DND-41 (cell line): ENCODE measurements at regions not wholly inside any gene's neighbourhood (a gene's known extent, or its start where the extent isn't known, plus 50 kb on each side); places are given as distances from the start of the nearest gene placed in this dataset.

Experiments
- ATAC-seq: fragments of 200-7000 bp; cut with Tn5 transposase; 3 replicates; pipeline ENCODE4 v1.9.1; 2021; ENCODE audit warnings: low read depth; ENCODE audit not compliant: insufficient read depth
- DNase-seq: peaks from one replicate; pipeline ENCODE4 v3.0.0-alpha.2; 2020
- H2AFZ ChIP-seq: 2 replicates; pipeline ENCODE4 v1.6.0; 2012; ENCODE audit warnings: low read depth, low read length
- H3K27ac ChIP-seq: 2 replicates; pipeline ENCODE4 v1.5.1; 2012; ENCODE audit warnings: low read length, inconsistent platforms
- H3K27me3 ChIP-seq: fragments of 200-600 bp; sonication (generic); 2 replicates; pipeline ENCODE4 v1.6.0; 2012; ENCODE audit warnings: low read length, mild to moderate bottlenecking, inconsistent platforms; ENCODE audit not compliant: insufficient read depth, poor library complexity
- H3K36me3 ChIP-seq: 2 replicates; pipeline ENCODE4 v1.5.1; 2012; ENCODE audit warnings: low read length, inconsistent platforms; ENCODE audit not compliant: insufficient read depth
- H3K4me1 ChIP-seq: 2 replicates; pipeline ENCODE4 v1.5.1; 2012; ENCODE audit warnings: mild to moderate bottlenecking, low read length; ENCODE audit not compliant: insufficient read depth
- H3K4me2 ChIP-seq: 2 replicates; pipeline ENCODE4 v1.6.0; 2012; ENCODE audit warnings: mild to moderate bottlenecking, moderate library complexity, low read length, inconsistent platforms; ENCODE audit not compliant: insufficient read depth
- H3K4me3 ChIP-seq, 2 experiments: fragments of 200-600 bp in 1 of 2; shearing (Covaris generic) in 1 of 2; 2 replicates each; pipeline ENCODE4 v1.5.1; 2012 to 2016; ENCODE audit warnings: inconsistent platforms in 2 of 2, low read length in 2 of 2, mild to moderate bottlenecking in 2 of 2, low read depth in 1 of 2, moderate library complexity in 1 of 2
- H3K79me2 ChIP-seq: 2 replicates; pipeline ENCODE4 v1.6.0; 2012; ENCODE audit warnings: low read length, inconsistent platforms; ENCODE audit not compliant: insufficient read depth
- H3K9ac ChIP-seq: 2 replicates; pipeline ENCODE4 v1.6.0; 2012; ENCODE audit warnings: low read depth, mild to moderate bottlenecking, inconsistent platforms, low read length, moderate library complexity
- H3K9me3 ChIP-seq: 2 replicates; pipeline ENCODE4 v1.5.1; 2012; ENCODE audit warnings: low read length, moderate library complexity, mild to moderate bottlenecking, inconsistent platforms; ENCODE audit not compliant: insufficient read depth, severe bottlenecking
- H4K20me1 ChIP-seq: 2 replicates; pipeline ENCODE4 v1.6.0; 2012; ENCODE audit warnings: low read length; ENCODE audit not compliant: insufficient read depth
- EZH2 ChIP-seq: IDR thresholded peaks from 3 replicates; pipeline ENCODE4 v1.6.1; 2012; ENCODE audit warnings: borderline replicate concordance, low read depth, mild to moderate bottlenecking, moderate library complexity, low read length, inconsistent platforms; ENCODE audit not compliant: severe bottlenecking
- TF ChIP-seq, protein P1 (sequence below): IDR thresholded peaks from 2 replicates; pipeline ENCODE4 v1.5.1; 2012; ENCODE audit warnings: borderline replicate concordance, low read length, moderate library complexity, mild to moderate bottlenecking; ENCODE audit not compliant: poor library complexity, severe bottlenecking; ENCODE audit errors: extremely low read depth

- Histone ChIP-seq H3K36me3 (no peaks in the 10 kb centered on the region), H3K9ac (no peak overlapping the region), H3K4me2 (no peak overlapping the region), H4K20me1 (no peaks in the 10 kb centered on the region), H3K27me3 (no peaks in the 10 kb centered on the region), H3K4me3 (no peak overlapping the region), H3K4me1 (no peaks in the 10 kb centered on the region), H3K9me3 (no peaks in the 10 kb centered on the region), H3K27ac (no peak overlapping the region), H3K79me2 (no peaks in the 10 kb centered on the region), H2AFZ (no peak overlapping the region)
- DNase-seq (no peak), ATAC-seq (no peak)
- TF ChIP-seq, protein P1, sequence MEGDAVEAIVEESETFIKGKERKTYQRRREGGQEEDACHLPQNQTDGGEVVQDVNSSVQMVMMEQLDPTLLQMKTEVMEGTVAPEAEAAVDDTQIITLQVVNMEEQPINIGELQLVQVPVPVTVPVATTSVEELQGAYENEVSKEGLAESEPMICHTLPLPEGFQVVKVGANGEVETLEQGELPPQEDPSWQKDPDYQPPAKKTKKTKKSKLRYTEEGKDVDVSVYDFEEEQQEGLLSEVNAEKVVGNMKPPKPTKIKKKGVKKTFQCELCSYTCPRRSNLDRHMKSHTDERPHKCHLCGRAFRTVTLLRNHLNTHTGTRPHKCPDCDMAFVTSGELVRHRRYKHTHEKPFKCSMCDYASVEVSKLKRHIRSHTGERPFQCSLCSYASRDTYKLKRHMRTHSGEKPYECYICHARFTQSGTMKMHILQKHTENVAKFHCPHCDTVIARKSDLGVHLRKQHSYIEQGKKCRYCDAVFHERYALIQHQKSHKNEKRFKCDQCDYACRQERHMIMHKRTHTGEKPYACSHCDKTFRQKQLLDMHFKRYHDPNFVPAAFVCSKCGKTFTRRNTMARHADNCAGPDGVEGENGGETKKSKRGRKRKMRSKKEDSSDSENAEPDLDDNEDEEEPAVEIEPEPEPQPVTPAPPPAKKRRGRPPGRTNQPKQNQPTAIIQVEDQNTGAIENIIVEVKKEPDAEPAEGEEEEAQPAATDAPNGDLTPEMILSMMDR: no peak
- no peak for TF ChIP-seq EZH2
Observed at GRCh38 chr21:17671733-17672132, 59.0 kb upstream of the BTG3 start.

DNA sequence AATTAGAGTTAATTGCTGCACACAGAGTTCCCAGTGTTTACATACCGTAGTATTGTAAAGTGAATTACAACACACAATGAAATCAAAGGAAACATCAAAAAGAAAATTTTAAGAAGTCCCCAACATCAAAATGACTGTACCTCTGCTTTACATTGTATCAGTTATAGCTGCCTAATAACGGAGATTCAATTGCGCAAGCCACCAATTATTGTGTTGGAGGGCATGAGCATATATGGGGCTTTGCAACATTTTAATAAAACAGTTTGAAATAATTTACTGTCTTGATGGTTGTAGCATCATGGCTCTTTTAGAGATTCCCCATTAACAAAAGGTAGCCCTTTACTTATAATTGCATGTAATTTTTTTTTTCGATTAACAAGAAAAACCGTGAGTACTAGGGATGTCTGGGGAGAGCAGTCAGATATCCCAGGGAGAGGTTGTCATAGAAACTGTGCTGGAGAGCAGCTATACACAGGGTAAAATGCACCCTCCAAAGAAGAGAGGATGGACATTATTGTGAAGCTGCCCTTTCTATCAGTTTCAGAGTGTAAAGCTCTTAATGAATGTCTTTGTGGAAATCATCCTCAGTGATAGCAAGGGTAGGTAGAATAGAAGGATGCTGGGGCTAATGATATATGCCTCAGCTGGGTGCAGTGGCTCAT is 55.9 kb upstream of the BTG3 start:
- Histone ChIP-seq H3K4me3 (no peak overlapping the region), H3K79me2 (no peaks in the 10 kb centered on the region), H3K27ac (no peak overlapping the region), H4K20me1 (no peaks in the 10 kb centered on the region), H3K36me3 (no peaks in the 10 kb centered on the region), H3K4me1 (no peaks in the 10 kb centered on the region), H3K4me2 (no peak overlapping the region), H3K9me3 (no peaks in the 10 kb centered on the region), H2AFZ (no peak overlapping the region), H3K27me3 (no peaks in the 10 kb centered on the region), H3K9ac (no peak overlapping the region)
- ATAC-seq (no peak), DNase-seq (no peak)
- TF ChIP-seq, protein P1: no peak
- TF ChIP-seq EZH2: no peak

DNA sequence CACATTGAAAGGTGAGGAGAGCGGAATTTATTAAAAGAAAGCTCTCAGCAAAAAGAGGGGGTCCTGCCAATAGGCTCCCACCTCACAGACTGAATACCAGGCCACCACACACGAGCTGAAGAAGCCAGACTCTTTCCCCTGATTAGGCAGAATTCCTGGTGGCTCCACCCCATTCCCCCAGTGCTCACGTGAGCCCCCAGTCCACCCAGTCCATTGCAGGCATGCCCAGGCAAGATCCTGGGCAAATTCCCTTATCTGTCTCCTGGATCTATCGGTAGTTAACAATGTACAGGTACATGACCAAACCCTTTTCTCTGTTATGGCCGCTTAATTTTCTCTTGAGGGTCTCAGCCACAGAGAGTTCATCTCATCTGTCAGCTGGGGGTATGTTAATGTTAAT is 54.6 kb upstream of the BTG3 start:
- Histone ChIP-seq H3K9me3 (no peaks in the 10 kb centered on the region), H3K79me2 (no peaks in the 10 kb centered on the region), H3K9ac (no peak overlapping the region), H3K27ac (no peak overlapping the region), H3K4me1 (no peaks in the 10 kb centered on the region), H2AFZ (no peak overlapping the region), H3K27me3 (no peaks in the 10 kb centered on the region), H4K20me1 (no peaks in the 10 kb centered on the region), H3K4me2 (no peak overlapping the region), H3K4me3 (no peak overlapping the region), H3K36me3 (no peaks in the 10 kb centered on the region)
- ATAC-seq (no peak), DNase-seq (no peak)
- TF ChIP-seq EZH2: no peak
- TF ChIP-seq, protein P1: no peak
